ENCODE measurements at regions not wholly inside any gene's neighbourhood (a gene's known extent, or its start where the extent isn't known, plus 50 kb on each side); places are given as distances from the start of the nearest gene placed in this dataset.

DNA sequence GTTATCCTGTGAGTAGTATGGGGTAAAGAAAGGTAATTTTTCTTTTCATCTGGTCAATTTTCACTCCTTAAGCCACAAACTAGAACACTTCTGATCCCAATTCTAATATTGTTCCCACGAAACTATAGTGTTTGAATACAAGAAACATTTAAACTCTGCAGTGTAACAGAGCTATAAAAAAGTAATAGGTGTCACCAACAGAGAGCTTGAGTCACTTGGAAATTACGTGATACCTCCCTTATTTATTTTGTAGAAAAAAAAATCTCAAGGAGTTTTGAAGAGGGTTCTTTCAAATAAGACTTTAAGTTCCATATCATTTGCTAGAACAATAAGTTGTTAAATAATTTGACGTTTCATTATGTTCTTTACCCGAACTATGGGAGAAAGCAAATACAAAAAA is 959.4 kb downstream of the JRKL start:
- DNase-seq: no peak

DNA sequence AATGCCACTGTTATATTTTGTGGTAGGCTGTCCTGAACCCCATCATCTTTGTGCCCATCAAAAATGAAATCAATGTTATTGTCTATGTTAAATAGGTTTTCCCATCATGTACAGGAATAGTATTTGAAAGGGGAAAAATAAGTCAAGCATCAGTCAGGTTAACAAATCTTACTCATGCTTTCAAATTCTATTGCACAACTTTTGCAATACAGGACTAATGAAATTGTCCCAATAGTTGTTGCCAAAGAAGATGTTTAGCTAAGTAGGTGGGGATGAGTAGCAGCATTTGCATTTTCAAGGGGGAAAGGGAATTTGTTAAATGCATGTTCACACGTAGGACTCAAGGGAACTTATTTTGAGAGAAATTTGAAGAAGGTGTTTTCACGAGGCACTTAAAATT is 962.1 kb downstream of the JRKL start:
- DNase-seq: no peak

DNA sequence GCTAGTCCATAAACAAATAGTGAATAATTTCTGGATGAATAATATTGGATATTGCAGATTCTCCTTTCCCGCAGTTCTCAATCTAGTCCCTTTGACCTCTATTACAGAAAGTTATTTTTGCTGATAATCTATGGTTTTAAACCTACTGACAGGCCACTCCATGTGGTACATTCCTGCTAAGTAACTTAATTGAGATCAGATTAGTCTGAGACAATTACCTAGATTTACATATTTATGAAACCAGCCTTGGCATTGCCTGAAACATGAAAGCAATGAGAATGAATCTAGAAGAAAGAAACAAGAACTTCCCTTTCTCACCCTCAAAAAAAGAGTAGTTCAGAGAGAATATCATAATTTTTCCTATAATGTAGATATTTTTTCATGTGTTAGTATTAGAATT is 964.2 kb downstream of the JRKL start:
- no peak for DNase-seq

DNA sequence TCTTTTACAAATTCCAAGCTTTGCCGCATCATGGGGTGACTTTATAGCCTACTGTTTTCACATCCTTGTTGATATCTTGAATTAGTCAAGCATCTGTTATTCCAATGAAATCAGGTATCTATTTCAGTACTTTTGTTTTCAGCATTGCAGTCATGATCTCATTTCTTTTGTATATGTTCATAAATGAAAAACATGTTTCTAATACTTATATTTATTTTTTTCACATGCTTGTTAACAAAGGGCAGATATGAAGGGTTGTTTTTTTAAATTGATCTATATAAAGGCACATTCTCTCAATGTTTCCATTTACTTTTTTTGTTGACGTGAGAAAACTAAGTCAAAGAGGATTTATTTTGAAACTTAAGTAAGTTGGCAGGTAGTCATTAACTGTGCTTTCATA is 964.8 kb downstream of the JRKL start:
- DNase-seq: no peak

DNA sequence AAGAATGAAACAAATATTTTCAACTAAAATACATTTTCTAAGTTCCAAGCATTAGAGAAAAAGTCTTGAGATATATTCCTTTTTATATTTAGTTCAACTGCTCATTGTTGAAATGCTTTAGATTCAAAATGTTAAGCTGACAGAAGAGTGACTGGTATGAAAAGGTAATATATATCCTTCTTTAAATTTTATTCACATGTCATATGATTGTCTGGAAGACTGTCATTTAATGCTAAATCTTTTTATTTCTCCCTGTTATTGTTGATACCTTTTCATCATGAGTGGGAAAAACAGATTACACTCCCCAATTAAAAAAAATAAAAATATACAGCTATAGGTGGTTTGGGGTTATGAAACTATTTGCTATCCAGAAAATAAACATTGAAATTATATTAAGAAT is 965.4 kb downstream of the JRKL start:
- no peak for DNase-seq

DNA sequence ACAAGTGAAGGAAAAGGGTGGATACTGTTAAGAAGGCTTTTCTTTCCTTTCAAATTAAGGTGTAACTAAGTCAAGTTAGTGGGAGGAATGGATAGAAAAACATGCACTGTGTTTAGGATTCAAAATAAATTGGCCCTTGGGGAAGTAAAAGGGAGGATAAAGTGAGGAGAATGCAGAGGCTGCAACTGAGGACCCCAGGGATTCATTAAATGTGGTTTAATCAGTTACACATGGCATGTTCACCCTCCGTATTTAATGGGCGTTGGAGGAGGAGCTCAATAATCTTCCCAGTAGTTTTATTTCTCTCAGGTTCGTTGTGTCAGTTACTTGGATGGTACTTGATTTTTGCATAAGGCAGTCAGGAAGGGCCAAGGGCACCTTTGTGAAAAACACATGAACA is 966.3 kb downstream of the JRKL start:
- DNase-seq: no peak

DNA sequence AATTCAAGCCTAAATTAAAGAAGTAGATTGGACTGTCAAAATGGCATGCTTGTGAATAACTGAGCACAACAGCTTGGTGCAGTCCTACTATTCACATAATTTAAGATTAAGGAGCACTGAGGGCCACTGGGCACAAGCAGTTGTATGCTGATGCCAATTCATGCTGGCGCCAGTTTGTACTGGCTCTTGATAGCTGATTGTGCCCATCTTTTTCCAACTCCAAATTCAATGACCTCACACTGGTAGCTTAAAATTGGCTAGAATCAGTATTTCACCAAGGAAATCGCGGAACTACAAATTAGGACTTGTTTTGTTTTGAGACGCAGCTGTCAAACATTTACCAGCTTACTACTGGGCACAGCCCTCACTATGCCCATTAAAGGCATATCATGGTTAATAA is 969.2 kb downstream of the JRKL start:
- DNase-seq: no peak

DNA sequence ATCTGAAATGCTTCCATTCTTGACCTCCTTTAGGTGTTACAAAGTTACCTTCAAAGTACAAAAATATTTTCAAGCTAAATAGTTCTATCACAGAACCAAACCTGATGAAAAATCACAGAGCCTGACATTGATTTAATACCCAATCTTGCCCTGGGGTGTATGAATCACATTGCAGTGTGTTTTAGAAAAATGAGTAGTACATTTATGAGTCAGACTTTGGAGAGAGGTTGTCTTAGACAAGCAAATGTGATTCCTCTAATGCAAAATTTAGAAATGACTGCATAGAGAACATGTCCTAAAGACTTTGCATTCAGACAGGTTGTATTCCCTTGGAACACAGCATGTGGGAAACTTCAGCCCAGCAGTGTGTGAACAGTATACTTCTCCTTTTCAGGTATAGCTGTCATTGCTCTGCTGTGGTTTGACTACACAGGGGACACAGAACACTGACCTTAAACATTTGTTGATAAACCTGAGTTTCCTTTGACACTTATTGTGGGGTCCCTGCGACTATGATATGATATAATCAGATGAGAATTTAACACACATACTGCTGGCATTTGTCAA is 972.1 kb downstream of the JRKL start:
- no peak for DNase-seq

DNA sequence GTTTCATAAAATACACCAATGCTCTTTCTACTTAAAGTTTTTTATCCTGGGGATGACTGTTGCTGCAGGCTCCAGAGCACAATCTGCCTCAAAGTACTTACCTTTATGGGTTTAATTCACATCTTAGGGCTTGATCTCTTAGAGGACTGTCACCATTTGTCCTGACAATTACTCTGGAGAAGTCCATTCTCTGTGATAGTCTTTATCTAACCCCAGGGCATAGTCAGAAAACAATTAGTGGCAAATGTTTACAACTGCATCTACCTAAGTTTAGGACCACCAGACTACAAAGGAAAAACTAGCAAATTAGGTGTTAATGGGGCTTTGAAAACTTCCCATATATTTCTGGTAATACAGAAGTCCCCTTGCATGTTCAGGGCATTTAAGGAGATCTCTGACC is 973.5 kb downstream of the JRKL start:
- no peak for DNase-seq

DNA sequence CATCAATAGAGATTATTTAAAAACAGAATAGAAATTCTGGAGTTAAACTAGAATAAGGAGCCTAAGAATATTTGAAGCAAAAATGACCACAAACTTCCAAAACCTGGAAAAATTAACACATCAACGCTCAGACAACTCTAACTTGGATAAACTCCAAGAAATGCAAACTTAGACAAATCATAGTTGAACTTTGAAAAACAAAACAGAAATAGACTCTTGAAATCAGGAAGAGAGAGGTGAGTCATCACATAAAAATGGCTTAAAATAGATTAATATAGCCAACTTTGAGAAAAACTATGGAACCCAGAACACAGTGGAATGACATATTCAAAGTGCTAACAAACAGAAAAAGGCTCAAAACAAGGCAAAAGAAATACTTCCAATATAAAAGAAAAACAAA is 974.2 kb downstream of the JRKL start:
- DNase-seq: no peak

DNA sequence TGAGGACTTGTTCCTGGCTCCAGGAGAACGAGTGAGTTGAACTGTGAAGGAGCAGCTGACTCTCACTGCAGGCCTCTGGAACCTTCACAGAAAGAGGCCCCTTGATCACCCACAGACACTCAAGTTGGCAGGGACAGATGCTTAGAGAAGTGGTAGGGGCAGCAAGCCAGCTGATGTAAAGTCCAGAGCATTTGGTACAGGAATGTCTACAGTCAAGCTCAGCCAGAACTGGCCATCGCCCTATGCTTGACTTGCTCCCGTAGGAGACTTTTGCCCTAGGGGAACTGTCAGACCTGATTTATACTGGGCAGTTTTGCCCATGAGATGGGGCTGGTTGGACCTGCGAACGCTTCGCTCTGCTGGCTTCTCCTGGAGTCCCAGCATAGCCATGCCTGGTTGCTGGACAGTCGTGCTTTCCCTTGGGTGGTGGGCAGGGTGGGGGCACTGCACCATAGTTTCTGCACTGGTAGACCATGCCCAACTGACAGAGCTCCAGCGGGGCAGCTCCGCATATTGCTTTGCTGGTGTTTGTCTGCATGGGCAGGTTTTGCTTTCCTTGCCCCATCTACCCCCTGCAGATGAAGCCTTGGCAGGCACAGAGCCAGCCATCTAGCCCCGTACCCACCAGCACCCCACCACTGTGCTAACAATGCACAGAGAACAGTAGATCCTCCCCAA is 977.7 kb downstream of the JRKL start:
- no peak for DNase-seq

DNA sequence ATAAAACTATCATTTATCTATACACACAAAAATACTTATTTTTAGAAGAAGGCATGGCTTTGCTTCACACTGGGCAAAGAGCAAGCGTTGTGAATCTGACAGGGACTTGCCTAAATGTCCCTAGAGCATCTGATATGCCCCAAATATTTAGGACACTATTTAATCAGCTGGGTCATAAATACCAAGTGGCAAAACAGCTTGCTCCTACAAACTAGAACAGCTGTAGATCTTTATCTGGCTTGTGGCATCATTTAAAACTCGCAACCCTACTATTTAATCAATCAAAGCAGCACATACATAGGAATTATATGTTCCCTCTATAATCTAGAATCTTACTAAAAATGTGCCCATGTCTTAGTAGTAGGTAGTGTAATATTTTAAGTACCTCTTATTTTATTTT is 999.5 kb downstream of the JRKL start:
- DNase-seq: no peak

DNA sequence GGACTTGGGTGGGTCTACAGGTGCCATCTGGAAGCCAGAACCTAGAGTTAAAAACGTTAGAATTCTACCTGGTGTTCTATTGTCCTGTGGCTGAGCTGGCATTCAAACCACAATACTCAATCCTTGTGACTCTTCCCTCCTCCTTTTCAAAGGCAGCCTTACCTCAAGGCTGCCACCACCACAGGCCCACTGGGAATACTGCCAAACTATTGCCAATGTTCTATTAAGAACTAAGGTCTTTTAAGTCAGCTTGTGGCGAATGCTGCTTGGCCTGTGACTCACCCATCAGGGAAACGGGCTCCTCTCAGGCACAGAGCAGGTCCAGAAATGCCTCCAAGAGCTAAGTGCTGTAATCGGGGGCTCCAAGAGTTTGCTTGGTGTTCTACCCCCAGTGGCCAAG is 1008.4 kb downstream of the JRKL start:
- DNase-seq: no peak

DNA sequence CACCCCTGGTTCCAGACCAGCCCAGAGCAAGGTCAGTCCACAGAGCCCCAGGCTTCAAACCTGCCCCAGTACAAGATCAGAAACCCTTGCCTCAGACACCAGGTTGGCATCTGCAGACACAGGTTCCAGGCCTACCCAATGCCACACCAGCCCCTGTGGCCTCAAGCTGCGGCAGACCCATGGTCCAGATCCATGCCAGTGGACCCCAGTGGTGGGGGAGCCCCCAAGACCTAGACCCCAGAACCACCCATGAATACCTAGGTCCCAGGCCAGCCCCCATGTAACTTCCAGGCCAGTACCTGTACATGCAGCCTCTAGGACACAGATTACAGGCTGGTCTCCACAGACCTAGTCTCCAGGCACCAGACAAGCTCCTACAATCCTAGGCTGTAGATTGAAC is 1019.3 kb downstream of the JRKL start:
- no peak for DNase-seq

DNA sequence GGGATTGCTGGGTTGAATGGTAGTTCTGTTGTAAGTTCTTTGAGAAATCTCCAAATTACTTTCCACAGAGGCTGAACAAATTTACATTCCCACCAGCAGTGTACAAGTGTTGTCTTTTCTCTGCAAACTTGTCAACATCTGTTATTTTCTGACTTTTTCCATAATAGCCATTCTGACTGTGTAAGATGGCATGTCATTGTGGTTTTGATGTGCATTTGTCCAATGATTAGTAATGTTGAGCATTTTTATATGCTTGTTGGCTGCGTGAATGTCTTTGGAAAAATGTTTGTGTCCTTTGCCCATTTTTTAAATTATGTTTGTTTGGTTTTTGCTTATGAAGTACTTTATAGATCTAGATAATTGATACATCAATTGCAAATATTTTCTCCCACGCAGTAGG is 1025.0 kb downstream of the JRKL start:
- DNase-seq: no peak

DNA sequence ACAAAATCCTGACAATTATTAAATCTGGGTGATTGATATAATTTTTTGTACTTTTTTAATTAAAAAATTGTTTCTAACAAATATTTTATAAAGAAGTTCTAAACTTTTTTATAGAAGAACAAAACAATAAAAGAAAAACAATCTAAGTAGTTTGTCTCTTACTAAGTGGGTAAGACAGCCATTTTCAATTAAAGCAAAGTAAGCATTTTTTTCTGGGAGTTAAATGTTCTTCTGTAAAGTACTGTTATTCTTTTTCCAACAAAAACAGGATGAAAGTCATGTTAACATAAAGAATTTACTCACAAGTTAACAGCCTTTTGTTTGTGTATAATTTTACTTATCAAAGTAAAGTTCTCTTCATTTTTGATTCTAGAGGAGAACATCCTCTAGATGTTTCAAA is 1029.9 kb downstream of the JRKL start:
- DNase-seq: no peak

DNA sequence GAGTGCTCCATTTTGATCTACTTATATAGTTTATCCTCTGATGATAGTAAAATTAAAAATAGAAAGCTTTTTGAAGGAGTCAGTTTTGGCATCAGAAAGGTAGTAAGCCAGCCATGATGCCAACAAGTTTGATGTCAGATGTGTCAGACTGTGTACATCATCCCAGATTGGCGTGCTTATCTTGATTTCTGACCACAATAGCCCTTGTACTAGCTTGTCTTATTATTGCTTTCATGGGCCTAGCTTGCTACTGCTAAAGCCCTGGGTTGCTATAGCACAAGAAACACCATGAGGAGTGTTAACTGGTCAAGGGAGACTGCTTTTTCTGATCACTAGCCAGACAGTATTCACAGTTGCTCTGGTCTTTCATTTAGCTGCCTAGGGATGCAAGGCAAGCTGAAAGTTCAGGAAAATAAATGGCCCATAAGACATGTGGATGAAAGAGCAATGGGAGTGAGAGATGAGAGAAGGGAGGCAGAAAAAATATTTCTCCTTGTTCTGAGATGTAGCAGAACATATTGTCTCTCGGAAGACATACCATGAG is 1038.5 kb downstream of the JRKL start:
- no peak for DNase-seq

DNA sequence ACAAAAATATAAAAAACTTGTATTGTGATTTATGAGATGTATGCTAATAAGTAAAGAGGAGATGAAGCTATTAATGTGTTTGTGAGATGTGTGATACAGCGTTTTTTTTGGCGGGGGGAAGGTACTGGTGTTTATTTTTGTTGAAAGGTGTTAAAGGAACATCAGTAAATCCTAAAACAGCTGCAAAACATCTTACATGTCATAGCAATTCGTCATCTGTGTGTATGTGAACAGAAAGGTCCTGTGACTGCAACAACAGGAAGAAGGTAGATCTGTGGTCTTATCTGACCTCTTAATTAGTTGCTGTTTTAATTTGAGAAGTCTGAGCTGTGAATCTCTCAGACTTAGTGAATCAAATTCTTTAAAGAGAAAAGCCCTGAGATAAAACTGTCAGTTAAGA is 1041.1 kb downstream of the JRKL start:
- no peak for DNase-seq

DNA sequence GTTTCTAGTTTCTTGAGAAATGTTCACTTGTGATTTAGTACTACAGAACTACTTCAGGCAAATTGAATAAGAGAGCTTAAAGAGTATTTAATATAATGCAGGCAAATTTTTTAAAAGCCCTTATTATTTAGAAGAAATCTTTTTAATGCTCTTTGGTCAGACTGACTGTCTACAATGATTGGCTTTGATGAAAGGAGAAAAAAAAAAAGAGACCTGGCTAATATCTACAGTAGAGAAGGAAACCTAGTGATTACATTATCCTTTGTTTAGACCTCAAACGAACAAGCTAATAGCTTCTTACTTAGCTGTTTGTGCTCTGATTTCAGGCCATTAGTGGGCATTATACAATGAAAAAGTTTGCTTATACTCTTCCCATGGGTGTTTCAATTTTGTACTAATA is 1043.1 kb downstream of the JRKL start:
- no peak for DNase-seq

DNA sequence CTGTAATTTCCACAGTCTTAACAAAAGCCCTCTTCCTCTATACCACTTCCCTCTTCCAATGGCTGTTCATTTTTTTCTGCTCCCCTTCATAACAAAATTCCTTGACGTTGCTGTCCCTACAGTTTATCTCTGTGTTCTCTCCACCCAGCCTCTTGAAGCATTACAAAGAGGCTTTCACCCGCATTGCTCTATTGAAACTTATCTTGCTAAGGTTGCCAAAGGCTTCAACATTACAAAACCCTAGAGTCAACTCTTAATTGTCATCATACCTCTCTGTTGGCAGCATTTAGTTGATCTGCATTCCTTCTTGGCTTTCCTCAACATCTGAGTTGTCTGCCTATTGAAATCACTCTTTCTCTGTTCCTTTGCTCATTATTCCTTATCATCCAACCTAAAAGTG is 1055.7 kb downstream of the JRKL start:
- DNase-seq: no peak

DNA sequence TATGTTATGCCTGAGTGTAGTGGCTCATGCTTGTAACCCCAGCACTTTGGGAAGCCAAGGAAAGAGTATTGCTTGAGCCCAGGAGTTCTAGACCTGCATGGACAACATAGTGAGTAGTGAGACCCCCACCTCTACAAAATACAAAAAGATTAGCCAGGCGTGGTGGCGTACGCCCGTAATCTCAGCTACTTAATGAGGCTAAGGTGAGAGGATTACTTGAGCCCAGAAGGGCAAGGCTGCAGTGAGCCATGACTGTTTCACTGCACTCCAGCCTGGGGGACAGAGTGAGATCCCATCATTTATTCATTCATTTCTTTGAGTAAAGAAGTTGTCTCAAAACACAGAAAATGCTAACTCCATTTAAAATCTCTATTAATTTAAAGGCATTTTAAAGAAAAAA is 1061.6 kb downstream of the JRKL start:
- DNase-seq: no peak

DNA sequence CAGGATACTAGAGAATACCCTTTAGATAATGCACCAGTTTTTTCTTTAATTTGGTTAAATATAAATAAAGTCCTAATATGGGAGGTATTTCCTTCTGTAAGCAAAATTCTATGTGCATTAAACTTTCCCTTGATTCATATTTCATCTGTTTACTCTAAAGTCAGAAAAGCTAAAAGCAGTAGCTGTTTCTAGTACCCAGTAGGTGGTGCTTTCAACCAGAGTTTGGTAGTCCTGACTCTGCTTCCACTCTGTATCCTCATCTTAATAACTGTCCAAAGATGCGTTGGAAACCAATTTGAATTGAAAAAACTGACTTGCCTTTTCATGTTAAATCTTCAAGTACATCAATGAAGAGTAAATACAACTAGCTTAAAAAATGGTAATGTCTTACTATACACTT is 1065.2 kb downstream of the JRKL start:
- no peak for DNase-seq

DNA sequence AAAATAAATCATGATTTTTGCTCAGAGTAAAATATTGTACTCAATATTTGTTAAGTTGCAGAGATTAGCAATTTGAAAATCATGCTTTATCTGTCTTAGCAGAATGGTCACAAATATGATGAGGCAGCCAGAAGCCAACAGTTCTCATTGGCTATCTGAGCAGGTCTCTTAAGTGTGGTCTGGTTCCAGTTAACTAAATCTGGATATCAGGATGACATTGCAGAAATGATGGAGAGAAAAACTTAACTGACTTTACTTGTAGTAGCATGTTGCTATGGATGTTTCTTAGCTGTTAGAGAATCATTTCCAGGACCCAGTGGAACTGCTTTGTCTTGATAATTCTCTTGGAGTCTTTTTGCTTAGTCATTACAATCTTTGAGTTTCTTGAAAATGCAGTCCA is 1070.3 kb downstream of the JRKL start:
- no peak for DNase-seq

DNA sequence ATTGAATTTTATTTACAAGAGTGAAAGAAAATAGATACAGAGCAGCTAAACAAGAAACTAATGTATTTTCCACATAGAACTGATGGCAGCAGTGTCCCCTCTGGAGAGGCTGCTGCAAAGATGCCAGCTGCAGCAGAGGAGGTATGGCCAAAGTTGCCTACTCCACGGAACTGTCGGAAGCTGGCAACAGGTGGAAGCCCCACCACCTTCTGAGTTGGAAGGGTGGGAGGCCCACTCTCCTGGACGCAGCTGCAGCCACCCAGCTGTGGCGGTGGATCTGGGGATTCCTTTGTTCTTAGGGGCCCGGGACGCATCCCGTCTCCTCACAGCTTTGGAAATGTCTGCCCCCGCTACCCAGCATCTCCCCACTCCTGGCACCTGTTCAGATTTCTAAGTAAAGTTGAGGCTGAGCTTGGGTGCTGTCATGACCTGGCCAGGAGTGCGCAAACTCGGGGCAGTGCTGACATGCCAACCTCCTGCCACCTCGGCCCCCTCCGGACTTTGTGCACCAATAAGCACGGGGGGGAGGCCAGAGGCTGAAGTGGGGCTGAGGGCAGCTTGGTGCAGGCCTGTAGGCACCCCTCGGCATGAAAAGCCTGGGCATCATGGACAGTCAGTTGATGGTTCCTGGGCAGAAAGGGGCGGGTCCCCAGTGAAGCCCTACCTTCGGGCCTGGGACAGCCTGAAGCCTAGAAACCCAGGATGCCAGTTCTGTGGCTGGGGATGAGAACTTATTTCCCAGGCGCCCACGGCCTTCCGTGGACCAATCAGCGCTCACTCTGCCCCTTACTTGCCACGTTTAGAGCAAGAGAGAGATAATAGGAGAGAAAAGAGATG is 1071.4 kb downstream of the JRKL start:
- DNase-seq: no peak
